ENCODE measurements at regions not wholly inside any gene's neighbourhood (a gene's known extent, or its start where the extent isn't known, plus 50 kb on each side); places are given as distances from the start of the nearest gene placed in this dataset.

DNA sequence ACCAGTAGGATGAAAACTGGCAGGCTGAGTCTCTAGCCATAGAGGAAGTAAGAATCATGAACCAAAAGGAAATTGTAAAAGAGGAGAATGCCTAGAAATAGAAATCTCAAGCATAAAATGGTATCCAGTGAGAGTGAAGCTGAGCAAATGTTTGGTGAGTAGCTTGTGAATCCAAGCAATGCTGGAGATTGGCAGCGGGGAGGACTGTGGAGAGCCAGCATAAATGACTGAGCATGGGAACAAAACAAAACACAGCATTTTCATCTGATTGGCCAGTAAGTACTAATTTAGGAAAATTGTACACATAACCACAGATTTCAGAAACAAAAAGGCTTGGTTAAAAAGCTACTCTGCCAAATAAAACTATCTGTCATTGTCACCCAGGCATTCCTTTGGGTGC lies 390.0 kb downstream of the STK39 start:
- TF ChIP-seq, protein P1, sequence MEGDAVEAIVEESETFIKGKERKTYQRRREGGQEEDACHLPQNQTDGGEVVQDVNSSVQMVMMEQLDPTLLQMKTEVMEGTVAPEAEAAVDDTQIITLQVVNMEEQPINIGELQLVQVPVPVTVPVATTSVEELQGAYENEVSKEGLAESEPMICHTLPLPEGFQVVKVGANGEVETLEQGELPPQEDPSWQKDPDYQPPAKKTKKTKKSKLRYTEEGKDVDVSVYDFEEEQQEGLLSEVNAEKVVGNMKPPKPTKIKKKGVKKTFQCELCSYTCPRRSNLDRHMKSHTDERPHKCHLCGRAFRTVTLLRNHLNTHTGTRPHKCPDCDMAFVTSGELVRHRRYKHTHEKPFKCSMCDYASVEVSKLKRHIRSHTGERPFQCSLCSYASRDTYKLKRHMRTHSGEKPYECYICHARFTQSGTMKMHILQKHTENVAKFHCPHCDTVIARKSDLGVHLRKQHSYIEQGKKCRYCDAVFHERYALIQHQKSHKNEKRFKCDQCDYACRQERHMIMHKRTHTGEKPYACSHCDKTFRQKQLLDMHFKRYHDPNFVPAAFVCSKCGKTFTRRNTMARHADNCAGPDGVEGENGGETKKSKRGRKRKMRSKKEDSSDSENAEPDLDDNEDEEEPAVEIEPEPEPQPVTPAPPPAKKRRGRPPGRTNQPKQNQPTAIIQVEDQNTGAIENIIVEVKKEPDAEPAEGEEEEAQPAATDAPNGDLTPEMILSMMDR (IDR thresholded peaks at IDR 0.05), result no peak
- no peak for TF ChIP-seq EP300 (IDR thresholded peaks at IDR 0.05)
- TF ChIP-seq POLR2A (IDR thresholded peaks at IDR 0.05), result no peak
